Heart right ventricle (tissue), 16 donors: ENCODE measurements at regions not wholly inside any gene's neighbourhood (a gene's known extent, or its start where the extent isn't known, plus 50 kb on each side); places are given as distances from the start of the nearest gene placed in this dataset.

Experiments used
- ATAC-seq, 8 donors: fragments of 200-7000 bp; cut with Tn5 transposase; one replicate each; pipeline ENCODE4 v1.9.1; 2020; ENCODE audit warnings: mild to moderate bottlenecking in 8 of 8, moderate library complexity in 8 of 8, moderate number of reproducible peaks in 1 of 8
- DNase-seq, 2 donors: peaks; one replicate each; pipeline ENCODE4 v3.0.0-alpha.2; 2020
- H3K27ac ChIP-seq, 10 donors: fragments of 200-600 bp; sonication (generic) in 2 of 10; one replicate each; pipeline versions ENCODE4 v1.5.0 to v1.8.0; 2020 to 2022; ENCODE audit warnings: mild to moderate bottlenecking in 3 of 10
- H3K27me3 ChIP-seq, 7 donors: fragments of 200-600 bp; one replicate each; pipeline ENCODE4 v1.8.0; 2021 to 2022; ENCODE audit warnings: mild to moderate bottlenecking in 2 of 7
- H3K36me3 ChIP-seq, 9 donors: fragments of 200-600 bp; sonication (generic) in 1 of 9; one replicate each; pipeline versions ENCODE4 v1.5.0 to v1.8.0; 2020 to 2022; ENCODE audit warnings: mild to moderate bottlenecking in 2 of 9
- H3K4me1 ChIP-seq, 9 donors: fragments of 200-600 bp; sonication (generic) in 1 of 9; one replicate each; pipeline versions ENCODE4 v1.5.0 to v1.8.0; 2020 to 2022; ENCODE audit warnings: mild to moderate bottlenecking in 4 of 9
- H3K4me3 ChIP-seq, 10 donors: fragments of 200-600 bp; sonication (generic) in 2 of 10; one replicate each; pipeline versions ENCODE4 v1.5.0 to v1.8.0; 2020 to 2022; ENCODE audit warnings: mild to moderate bottlenecking in 7 of 10, moderate library complexity in 2 of 10
- H3K9me3 ChIP-seq, 11 donors: fragments of 200-600 bp in 10 of 11; sonication (generic) in 2 of 11; one replicate each; pipeline versions ENCODE4 v1.5.0 to v1.8.0; 2013 to 2022; ENCODE audit warnings: mild to moderate bottlenecking in 2 of 11, control low read depth in 1 of 11, moderate library complexity in 1 of 11
- CTCF ChIP-seq, 9 donors: fragments of 200-600 bp; sonication (generic) in 2 of 9; IDR thresholded peaks; one replicate each; pipeline versions ENCODE4 v1.5.0 to v1.8.0; 2021 to 2022; ENCODE audit warnings: antibody characterized with exemption in 9 of 9, mild to moderate bottlenecking in 5 of 9, moderate library complexity in 1 of 9
- WGBS, 2 donors: extraction: QIAGEN DNeasy Blood & Tissue Kit; methylation state at CpG; one replicate each; pipeline ENCODE4 v1.1.7; 2013; ENCODE audit warnings: inconsistent platforms in 1 of 2; 5-methylcytosine and 5-hydroxymethylcytosine counted together
- intact Hi-C, 10 donors: fragments of 100-400 bp; cut with DNase I; formaldehyde crosslinking; loops; one replicate each; pipeline versions ENCODE4 v1.11.1 to v1.14.2; 2022
- donor health status: Arrhythmogenic right ventricular cardiomyopathy.
- donor health status: ischemic (EF 13 %, LVEDD 7.1; RV severe dilation, severe dysfunction).
- donor health status: healthy with polysubstance abuse.
- donor health status: DM: no; HTN: yes; CAD: no.
- donor health status: DM: no; HTN: no; CAD: no.
- donor health status: ischemic (EF 25% LVEDD 6.9; RV normal size, moderate dysfunction).
- donor health status: ischemic (EF 25% LVEDD 5.7; RV mildly dilated, moderate dysfunction).
- donor health status: healthy.
- donor health status: DM: yes; HTN: yes; CAD: no.
- donor health status: Ischemic cardiomyopathy.
- donor health status: ischemic (EF 35%, LVEDD 5.7; RV mildly dilated, moderate dysfunction).
- donor health status: nonischemic (EF 11% LVEDD 7.7; RV severe dilation, severe dysfunction).
- donor health status: DM: yes; HTN: yes; CAD: no.
- donor health status: PGD.
- donor health status: ischemic (EF 29% LVEDD 5.4; RV normal size, mild dysfunction).
- donor health status: nonischemic (EF 23%, LVEDD 6.1; RV moderate dilation, normal function).

- Histone ChIP-seq H3K4me1 (no peaks in the 10 kb centered on the region), H3K9me3 (peaks cover 0 to 30% (median 8%) of the 10 kb centered on the region in 11 donors), H3K27ac (no peak overlapping the region), H3K36me3 (no peaks in the 10 kb centered on the region), H3K4me3 (no peak overlapping the region), H3K27me3 (no peaks in the 10 kb centered on the region)
- ATAC-seq, result peak in 7 of 8 donors; percentile 43 to 80 (median 65)
- DNase-seq, result no peak
- intact Hi-C loops, result no loop called here
- TF ChIP-seq CTCF (IDR thresholded peaks at IDR 0.05), result peak in 4 of 9 donors; percentile 10 to 33 (median 22)
Observed at GRCh38 chr3:40930131-40930538, 269.2 kb upstream of the CTNNB1 start.

- no peak for DNase-seq
- TF ChIP-seq CTCF (IDR thresholded peaks at IDR 0.05), result no peak
- H3K4me3 ChIP-seq, result no peak overlapping the region
- H3K4me1 ChIP-seq, result no peaks in the 10 kb centered on the region
- no peaks in the 10 kb centered on the region for H3K27me3 ChIP-seq
- intact Hi-C loops, result no loop called here
- no peak overlapping the region for H3K27ac ChIP-seq
- H3K36me3 ChIP-seq, result no peaks in the 10 kb centered on the region
- H3K9me3 ChIP-seq, result peaks cover 0 to 30% (median 8%) of the 10 kb centered on the region in 11 donors
- ATAC-seq, result no peak
Observed at GRCh38 chr3:40930756-40931155, 268.5 kb upstream of the CTNNB1 start.

DNA sequence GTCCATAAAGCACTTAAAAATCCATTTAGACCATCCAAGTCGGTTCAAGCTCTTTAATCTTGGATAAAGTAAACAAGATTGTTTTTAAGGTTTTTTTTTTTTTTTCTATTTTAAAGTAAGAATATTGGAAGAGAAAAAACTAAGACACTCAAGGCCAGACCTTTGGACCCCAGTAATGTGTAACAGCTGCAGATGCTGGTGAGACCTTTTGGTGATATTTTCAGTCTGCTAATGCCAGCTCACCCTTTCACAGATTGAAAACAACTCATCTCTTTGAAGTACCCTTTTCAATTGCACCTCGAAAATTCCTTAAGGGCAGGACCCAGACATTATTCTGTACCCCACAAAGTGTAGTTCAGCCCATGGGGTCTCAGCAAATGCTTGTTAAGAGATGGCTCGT is 260.7 kb upstream of the CTNNB1 start:
- intact Hi-C loops, result no loop called here
- no peak for DNase-seq
- no peaks in the 10 kb centered on the region for H3K9me3 ChIP-seq
- no peak overlapping the region for H3K4me3 ChIP-seq
- 86 to 92% methylated on average over 3 of the region's 3 CpGs for WGBS, 2 donors
- no peak for ATAC-seq
- TF ChIP-seq CTCF (IDR thresholded peaks at IDR 0.05), result no peak
- no peak overlapping the region for H3K27ac ChIP-seq
- no peaks in the 10 kb centered on the region for H3K27me3 ChIP-seq
- peaks cover 0 to 14% (median 7%) of the 10 kb centered on the region in 9 donors for H3K4me1 ChIP-seq
- H3K36me3 ChIP-seq, result no peaks in the 10 kb centered on the region

DNA sequence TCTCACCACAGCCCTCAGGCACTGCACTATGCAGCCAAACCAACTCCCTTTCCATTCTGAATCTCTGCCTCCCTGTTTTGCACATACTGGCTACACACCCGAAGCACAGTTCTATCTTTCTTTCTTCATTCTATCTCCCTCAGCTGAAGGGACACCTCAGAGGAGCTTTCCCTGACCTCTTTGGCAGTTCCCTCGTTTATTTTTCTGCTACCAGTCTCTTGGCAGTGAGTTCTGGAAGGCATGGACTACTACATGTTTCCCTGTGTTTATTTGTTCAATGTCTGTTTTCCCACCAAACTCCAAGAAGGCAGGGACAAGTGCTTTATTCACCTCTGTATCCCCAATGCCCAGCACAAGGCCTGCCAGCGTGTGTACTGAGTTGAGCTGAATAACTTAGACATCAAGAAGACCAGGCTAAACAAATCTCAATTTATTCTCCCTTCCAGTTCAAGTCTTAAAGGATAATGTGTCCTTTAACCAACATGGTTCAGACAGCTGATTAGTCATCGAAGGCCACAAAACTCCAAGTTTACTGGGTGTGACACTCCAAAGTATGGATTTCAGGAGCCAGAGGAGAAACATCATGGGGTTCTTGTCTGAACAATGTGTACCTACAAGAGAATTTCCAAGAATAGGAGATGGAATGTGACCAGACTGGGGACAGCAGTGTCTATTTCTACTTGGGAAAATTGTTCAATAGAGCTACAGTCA is 260.1 kb upstream of the CTNNB1 start:
- WGBS, 2 donors, result 56 to 58% methylated on average over 4 of the region's 4 CpGs
- Histone ChIP-seq H3K9me3 (no peaks in the 10 kb centered on the region), H3K27ac (peak overlapping the region in 1 of 10 donors; percentile 23), H3K4me1 (peaks cover 0 to 14% (median 7%) of the 10 kb centered on the region in 9 donors), H3K27me3 (no peaks in the 10 kb centered on the region), H3K36me3 (no peaks in the 10 kb centered on the region), H3K4me3 (no peak overlapping the region)
- intact Hi-C loops, result no loop called here
- TF ChIP-seq CTCF (IDR thresholded peaks at IDR 0.05), result no peak
- no peak for DNase-seq
- peak in 3 of 8 donors; percentile 38 to 92 (median 61) for ATAC-seq
